ENCODE measurements at regions not wholly inside any gene's neighbourhood (a gene's known extent, or its start where the extent isn't known, plus 50 kb on each side); places are given as distances from the start of the nearest gene placed in this dataset.

- CTCF ChIA-PET: interaction anchor here (0.9 kb wide), 1 partner anchor 8 kb away, joined by 3 read pairs; no protein-coding TSS in a partner anchor
- POLR2A ChIA-PET: no interaction called here
- TF ChIP-seq ZNF384 (IDR thresholded peaks at IDR 0.05): no peak
- no peak for DNase-seq (ENCODE audit: extremely low spot score)
Observed at GRCh38 chr7:94095316-94096009, 91.3 kb upstream of the BET1 start.

GRCh38 chr7:94099679-94100078 lies 95.5 kb upstream of the BET1 start:
- no peak for DNase-seq (ENCODE audit: extremely low spot score)
- no peak for TF ChIP-seq NFRKB (IDR thresholded peaks at IDR 0.05)
- no peak for TF ChIP-seq FOXM1 (IDR thresholded peaks at IDR 0.05; ENCODE audit: borderline replicate concordance)
- no peak for TF ChIP-seq ELF4 (IDR thresholded peaks at IDR 0.05)
- no peak for TF ChIP-seq LEF1 (IDR thresholded peaks at IDR 0.05; ENCODE audit: borderline replicate concordance)
- no peak for TF ChIP-seq TARDBP (IDR thresholded peaks at IDR 0.05)
- TF ChIP-seq ZNF384 (IDR thresholded peaks at IDR 0.05): no peak
- no peak for TF ChIP-seq ARNT (IDR thresholded peaks at IDR 0.05)
- no peak for TF ChIP-seq HDGF (IDR thresholded peaks at IDR 0.05; ENCODE audit: borderline replicate concordance)
- TF ChIP-seq PKNOX1 (IDR thresholded peaks at IDR 0.05): no peak
- no peak for TF ChIP-seq FOXK2 (IDR thresholded peaks at IDR 0.05)
- no peak for TF ChIP-seq CTBP1 (IDR thresholded peaks at IDR 0.05; ENCODE audit: borderline replicate concordance)
- TF ChIP-seq SP1 (IDR thresholded peaks at IDR 0.05): no peak
- ChIA-PET CTCF (no interaction called here), POLR2A (no interaction called here)

- ChIA-PET POLR2A (no interaction called here), CTCF (no interaction called here)
- no peak for DNase-seq (ENCODE audit: extremely low spot score)
- TF ChIP-seq TARDBP (IDR thresholded peaks at IDR 0.05): no peak
- TF ChIP-seq ZNF384 (IDR thresholded peaks at IDR 0.05): no peak
- no peak for TF ChIP-seq SP1 (IDR thresholded peaks at IDR 0.05)
- no peak for TF ChIP-seq FOXM1 (IDR thresholded peaks at IDR 0.05; ENCODE audit: borderline replicate concordance)
- no peak for TF ChIP-seq CTBP1 (IDR thresholded peaks at IDR 0.05; ENCODE audit: borderline replicate concordance)
- no peak for TF ChIP-seq FOXA1 (IDR thresholded peaks at IDR 0.05)
- TF ChIP-seq LEF1 (IDR thresholded peaks at IDR 0.05; ENCODE audit: borderline replicate concordance): no peak
- TF ChIP-seq HDGF (IDR thresholded peaks at IDR 0.05; ENCODE audit: borderline replicate concordance): no peak
- no peak for TF ChIP-seq FOXK2 (IDR thresholded peaks at IDR 0.05)
- TF ChIP-seq L3MBTL2 (conservative IDR thresholded peaks at IDR 0.05): no peak
- no peak for TF ChIP-seq ELF4 (IDR thresholded peaks at IDR 0.05)
- TF ChIP-seq SUZ12 (IDR thresholded peaks at IDR 0.05): no peak
- TF ChIP-seq NFRKB (IDR thresholded peaks at IDR 0.05): no peak
- no peak for TF ChIP-seq ARNT (IDR thresholded peaks at IDR 0.05)
- TF ChIP-seq PKNOX1 (IDR thresholded peaks at IDR 0.05): no peak
- no peak for TF ChIP-seq BHLHE40 (IDR thresholded peaks at IDR 0.05; ENCODE audit: borderline replicate concordance)
Observed at GRCh38 chr7:94100723-94101345, 96.7 kb upstream of the BET1 start.

GRCh38 chr7:94104301-94104700 lies 100.1 kb upstream of the BET1 start:
- CTCF ChIA-PET: no interaction called here
- POLR2A ChIA-PET: no interaction called here
- no peak for TF ChIP-seq FOXK2 (IDR thresholded peaks at IDR 0.05)
- no peak for TF ChIP-seq L3MBTL2 (conservative IDR thresholded peaks at IDR 0.05)
- TF ChIP-seq ZNF384 (IDR thresholded peaks at IDR 0.05): no peak
- TF ChIP-seq ARNT (IDR thresholded peaks at IDR 0.05): no peak
- TF ChIP-seq CTBP1 (IDR thresholded peaks at IDR 0.05; ENCODE audit: borderline replicate concordance): no peak
- DNase-seq (ENCODE audit: extremely low spot score): no peak

GRCh38 chr7:94109556-94109955 lies 105.4 kb upstream of the BET1 start:
- POLR2A ChIA-PET: no interaction called here
- no peak for DNase-seq (ENCODE audit: extremely low spot score)
- CTCF ChIA-PET: no interaction called here
- TF ChIP-seq TARDBP (IDR thresholded peaks at IDR 0.05): no peak
- TF ChIP-seq ARNT (IDR thresholded peaks at IDR 0.05): no peak
- no peak for TF ChIP-seq ELF4 (IDR thresholded peaks at IDR 0.05)
- no peak for TF ChIP-seq CTBP1 (IDR thresholded peaks at IDR 0.05; ENCODE audit: borderline replicate concordance)
- TF ChIP-seq PKNOX1 (IDR thresholded peaks at IDR 0.05): no peak
- TF ChIP-seq SUZ12 (IDR thresholded peaks at IDR 0.05): no peak
- TF ChIP-seq BHLHE40 (IDR thresholded peaks at IDR 0.05; ENCODE audit: borderline replicate concordance): no peak
- no peak for TF ChIP-seq L3MBTL2 (conservative IDR thresholded peaks at IDR 0.05)
- TF ChIP-seq LEF1 (IDR thresholded peaks at IDR 0.05; ENCODE audit: borderline replicate concordance): no peak
- no peak for TF ChIP-seq ZNF384 (IDR thresholded peaks at IDR 0.05)
- TF ChIP-seq SP1 (IDR thresholded peaks at IDR 0.05): no peak

GRCh38 chr7:94111009-94111408 lies 106.9 kb upstream of the BET1 start:
- TF ChIP-seq L3MBTL2 (conservative IDR thresholded peaks at IDR 0.05) (no peak), SP1 (IDR thresholded peaks at IDR 0.05) (no peak), ARNT (IDR thresholded peaks at IDR 0.05) (no peak), TARDBP (IDR thresholded peaks at IDR 0.05) (no peak), HDGF (IDR thresholded peaks at IDR 0.05; ENCODE audit: borderline replicate concordance) (no peak), FOXK2 (IDR thresholded peaks at IDR 0.05) (no peak), SUZ12 (IDR thresholded peaks at IDR 0.05) (no peak), PKNOX1 (IDR thresholded peaks at IDR 0.05) (no peak), LEF1 (IDR thresholded peaks at IDR 0.05; ENCODE audit: borderline replicate concordance) (no peak), FOXM1 (IDR thresholded peaks at IDR 0.05; ENCODE audit: borderline replicate concordance) (no peak), NFRKB (IDR thresholded peaks at IDR 0.05) (no peak), BHLHE40 (IDR thresholded peaks at IDR 0.05; ENCODE audit: borderline replicate concordance) (no peak), FOXA1 (IDR thresholded peaks at IDR 0.05) (no peak), CTBP1 (IDR thresholded peaks at IDR 0.05; ENCODE audit: borderline replicate concordance) (no peak), ZNF384 (IDR thresholded peaks at IDR 0.05) (no peak)
- ChIA-PET POLR2A (no interaction called here), CTCF (no interaction called here)
- no peak for DNase-seq (ENCODE audit: extremely low spot score)
